Natural killer cell (primary cell): ENCODE measurements at regions not wholly inside any gene's neighbourhood (a gene's known extent, or its start where the extent isn't known, plus 50 kb on each side); places are given as distances from the start of the nearest gene placed in this dataset.

Experiments
- ATAC-seq, 3 donors: fragments of 150-1000 bp in 2 of 3; fragments of 200-7000 bp in 1 of 3; cut with Tn5 transposase; 1 replicate in 1 of 3; 2 replicates in 2 of 3; pipeline ENCODE4 v1.10.0; 2021; ENCODE audit warnings: mild to moderate bottlenecking in 2 of 3, moderate library complexity in 2 of 3
- DNase-seq, 2 donors: peaks; one replicate each; pipeline versions ENCODE4 v3.0.0 to v3.0.0-alpha.2; 2013 to 2021; ENCODE audit warnings: mixed read lengths in 1 of 2
- H3K27ac ChIP-seq: one replicate; pipeline ENCODE4 v1.5.1; 2013; ENCODE audit warnings: mild to moderate bottlenecking, low read length
- H3K27me3 ChIP-seq: one replicate; pipeline ENCODE4 v1.6.1; 2013; ENCODE audit warnings: low read length; ENCODE audit not compliant: control insufficient read depth, insufficient read depth
- H3K36me3 ChIP-seq: one replicate; pipeline ENCODE4 v1.6.1; 2013; ENCODE audit warnings: low read length; ENCODE audit not compliant: control insufficient read depth, insufficient read depth
- H3K4me1 ChIP-seq: one replicate; pipeline ENCODE4 v1.6.1; 2013; ENCODE audit warnings: low read length; ENCODE audit not compliant: control insufficient read depth, insufficient read depth
- H3K4me3 ChIP-seq: one replicate; pipeline ENCODE4 v1.5.1; 2013; ENCODE audit warnings: low read length
- H3K9me3 ChIP-seq: one replicate; pipeline ENCODE4 v1.6.1; 2013; ENCODE audit warnings: low read length; ENCODE audit not compliant: control insufficient read depth, insufficient read depth
- H3K27ac Mint-ChIP-seq, 2 donors: one replicate each; pipeline ENCODE4 v1.8.0; 2022; ENCODE audit warnings: mild to moderate bottlenecking in 2 of 2, mixed read lengths in 2 of 2, moderate library complexity in 1 of 2
- H3K27me3 Mint-ChIP-seq, 2 donors: one replicate each; pipeline ENCODE4 v1.8.0; 2022; ENCODE audit warnings: low read depth in 2 of 2, mixed read lengths in 2 of 2
- H3K36me3 Mint-ChIP-seq: one replicate; pipeline ENCODE4 v1.8.0; 2022; ENCODE audit warnings: mixed read lengths
- H3K4me1 Mint-ChIP-seq, 2 donors: one replicate each; pipeline ENCODE4 v1.8.0; 2022; ENCODE audit warnings: mixed read lengths in 2 of 2
- H3K4me3 Mint-ChIP-seq: one replicate; pipeline ENCODE4 v1.8.0; 2022; ENCODE audit warnings: mild to moderate bottlenecking, moderate library complexity, mixed read lengths
- H3K9me3 Mint-ChIP-seq, 2 donors: one replicate each; pipeline ENCODE4 v1.8.0; 2022; ENCODE audit warnings: mixed read lengths in 2 of 2
- WGBS: methylation state at CpG from one replicate; pipeline ENCODE4 v1.1.7; 2013; ENCODE audit warnings: missing lambda C conversion rate; ENCODE audit not compliant: insufficient coverage; 5-methylcytosine and 5-hydroxymethylcytosine counted together
- intact Hi-C: fragments of 100-400 bp; cut with micrococcal nuclease; formaldehyde crosslinking; loops from one replicate; pipeline ENCODE4 v1.14.2; 2022
- TF ChIP-seq, protein P1 (sequence below): fragments of 200-600 bp; IDR thresholded peaks from one replicate; pipeline ENCODE4 v1.8.0; 2022; ENCODE audit warnings: antibody characterized with exemption

DNA sequence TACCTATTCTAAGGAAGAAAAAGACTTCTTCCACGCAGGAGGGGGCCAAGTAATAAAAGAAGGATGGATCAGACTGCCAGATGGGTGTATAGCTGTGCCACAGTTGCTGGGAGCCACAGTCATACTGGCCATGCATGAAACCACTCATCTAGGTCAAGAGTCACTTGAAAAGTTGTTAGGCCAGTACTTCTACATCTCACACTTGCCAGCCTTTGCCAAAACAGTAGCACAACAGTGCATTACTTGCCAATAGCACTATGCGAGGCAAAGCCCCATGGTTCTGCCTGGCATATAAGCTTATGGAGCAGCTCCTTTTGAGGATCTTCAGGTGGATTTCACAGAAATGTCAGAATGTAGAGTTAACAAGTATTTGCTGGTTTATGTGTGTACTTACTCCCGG, 735.0 kb downstream of the NLGN4Y start:
- 73% methylated on average over 3 of the region's 3 CpGs for WGBS
- H3K27me3 ChIP-seq: no peaks in the 10 kb centered on the region
- no peak overlapping the region for H3K27ac Mint-ChIP-seq

DNA sequence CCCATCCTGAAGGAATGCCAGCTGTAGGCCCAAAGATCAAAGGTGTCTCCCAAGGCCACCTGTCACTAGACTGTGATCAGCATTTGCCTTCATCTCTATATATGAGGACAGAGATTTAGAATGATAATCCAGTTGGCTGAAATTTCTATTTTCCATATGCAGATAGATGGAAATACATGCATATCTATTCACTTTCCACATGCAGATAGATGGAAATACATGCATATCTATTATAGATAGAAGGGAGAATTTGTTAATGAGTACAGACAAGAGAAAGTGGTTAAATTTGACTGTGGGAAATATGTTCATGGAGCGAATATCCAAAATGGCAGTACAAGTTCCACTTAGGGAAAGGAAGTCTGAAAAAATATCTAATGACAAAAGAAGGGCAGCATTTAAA, 762.2 kb downstream of the NLGN4Y start:
- Histone ChIP-seq H3K27ac (no peak overlapping the region), H3K27me3 (no peaks in the 10 kb centered on the region), H3K4me3 (no peak overlapping the region), H3K36me3 (no peaks in the 10 kb centered on the region), H3K4me1 (no peaks in the 10 kb centered on the region), H3K9me3 (no peaks in the 10 kb centered on the region)
- ATAC-seq: no peak
- 80% methylated on average over 1 of the region's 1 CpG for WGBS
- no peak overlapping the region for H3K27ac Mint-ChIP-seq
- TF ChIP-seq, protein P1, sequence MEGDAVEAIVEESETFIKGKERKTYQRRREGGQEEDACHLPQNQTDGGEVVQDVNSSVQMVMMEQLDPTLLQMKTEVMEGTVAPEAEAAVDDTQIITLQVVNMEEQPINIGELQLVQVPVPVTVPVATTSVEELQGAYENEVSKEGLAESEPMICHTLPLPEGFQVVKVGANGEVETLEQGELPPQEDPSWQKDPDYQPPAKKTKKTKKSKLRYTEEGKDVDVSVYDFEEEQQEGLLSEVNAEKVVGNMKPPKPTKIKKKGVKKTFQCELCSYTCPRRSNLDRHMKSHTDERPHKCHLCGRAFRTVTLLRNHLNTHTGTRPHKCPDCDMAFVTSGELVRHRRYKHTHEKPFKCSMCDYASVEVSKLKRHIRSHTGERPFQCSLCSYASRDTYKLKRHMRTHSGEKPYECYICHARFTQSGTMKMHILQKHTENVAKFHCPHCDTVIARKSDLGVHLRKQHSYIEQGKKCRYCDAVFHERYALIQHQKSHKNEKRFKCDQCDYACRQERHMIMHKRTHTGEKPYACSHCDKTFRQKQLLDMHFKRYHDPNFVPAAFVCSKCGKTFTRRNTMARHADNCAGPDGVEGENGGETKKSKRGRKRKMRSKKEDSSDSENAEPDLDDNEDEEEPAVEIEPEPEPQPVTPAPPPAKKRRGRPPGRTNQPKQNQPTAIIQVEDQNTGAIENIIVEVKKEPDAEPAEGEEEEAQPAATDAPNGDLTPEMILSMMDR: no peak
- no peak for DNase-seq
- intact Hi-C loops: no loop called here
- H3K36me3 Mint-ChIP-seq: no peaks in the 10 kb centered on the region
- H3K9me3 Mint-ChIP-seq: peaks cover 0 to 4% of the 10 kb centered on the region in 2 donors
- no peaks in the 10 kb centered on the region for H3K27me3 Mint-ChIP-seq
- H3K4me1 Mint-ChIP-seq: no peaks in the 10 kb centered on the region
- H3K4me3 Mint-ChIP-seq: no peak overlapping the region

More for the DNA sequence above, 735.0 kb downstream of the NLGN4Y start:
- H3K4me3 Mint-ChIP-seq: no peak overlapping the region
- Histone ChIP-seq H3K27ac (no peak overlapping the region), H3K36me3 (no peaks in the 10 kb centered on the region), H3K9me3 (no peaks in the 10 kb centered on the region), H3K4me1 (no peaks in the 10 kb centered on the region), H3K4me3 (no peak overlapping the region)
- H3K27me3 Mint-ChIP-seq: no peaks in the 10 kb centered on the region
- intact Hi-C loops: no loop called here
- no peaks in the 10 kb centered on the region for H3K4me1 Mint-ChIP-seq
- ATAC-seq: no peak
- no peaks in the 10 kb centered on the region for H3K36me3 Mint-ChIP-seq
- TF ChIP-seq, protein P1: no peak
- no peak for DNase-seq
- no peaks in the 10 kb centered on the region for H3K9me3 Mint-ChIP-seq

DNA sequence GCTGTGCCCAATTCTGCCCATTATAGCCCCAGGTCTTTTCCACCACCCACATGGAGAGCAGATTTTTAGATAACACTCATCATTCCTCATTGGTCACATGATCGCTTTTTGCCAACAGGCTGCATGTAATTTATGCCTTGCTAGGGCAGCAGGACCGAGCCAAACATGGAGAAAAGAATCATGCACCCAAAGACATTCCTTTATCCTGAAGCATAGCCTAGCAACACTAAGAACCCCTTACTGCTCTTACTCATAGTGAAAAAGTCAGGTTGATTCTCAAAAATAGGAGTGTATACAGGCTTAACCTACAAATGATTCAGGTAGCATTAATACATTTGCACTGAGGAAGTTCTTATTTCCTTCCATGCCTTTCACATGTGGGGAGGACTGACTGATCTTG, 765.5 kb downstream of the NLGN4Y start:
- DNase-seq: no peak
- Histone ChIP-seq H3K4me3 (no peak overlapping the region), H3K27me3 (no peaks in the 10 kb centered on the region), H3K4me1 (no peaks in the 10 kb centered on the region), H3K9me3 (no peaks in the 10 kb centered on the region), H3K36me3 (no peaks in the 10 kb centered on the region), H3K27ac (no peak overlapping the region)
- Mint-ChIP-seq H3K4me1 (no peaks in the 10 kb centered on the region), H3K27ac (no peak overlapping the region), H3K4me3 (no peak overlapping the region), H3K27me3 (no peaks in the 10 kb centered on the region), H3K36me3 (no peaks in the 10 kb centered on the region), H3K9me3 (peaks cover 0 to 4% of the 10 kb centered on the region in 2 donors)
- 63% methylated on average over 2 of the region's 2 CpGs for WGBS
- intact Hi-C loops: no loop called here
- no peak for ATAC-seq
- TF ChIP-seq, protein P1: no peak

DNA sequence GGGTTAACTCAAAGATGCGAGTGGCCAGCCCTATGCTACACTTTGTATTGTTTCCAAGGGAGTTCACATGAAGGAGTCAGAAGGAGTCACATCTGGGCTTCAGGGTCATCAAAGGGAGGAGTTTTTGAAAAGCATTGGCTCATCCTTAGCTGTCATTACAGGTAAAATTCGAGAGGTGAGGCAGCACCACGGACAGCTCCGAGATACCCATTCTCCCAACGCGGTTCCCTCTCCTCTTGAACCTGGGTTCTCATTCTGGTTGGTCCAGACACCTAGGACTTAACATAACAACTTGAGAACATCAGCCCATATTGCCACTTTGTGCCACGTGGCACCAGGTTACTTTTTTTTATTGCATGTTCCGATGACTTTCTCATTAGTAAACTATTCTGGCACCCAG, 768.6 kb downstream of the NLGN4Y start:
- H3K9me3 ChIP-seq: no peaks in the 10 kb centered on the region
- TF ChIP-seq, protein P1: no peak
- H3K9me3 Mint-ChIP-seq: peaks cover 0 to 4% of the 10 kb centered on the region in 2 donors
- no peak overlapping the region for H3K4me3 ChIP-seq
- H3K27me3 Mint-ChIP-seq: no peaks in the 10 kb centered on the region
- no peaks in the 10 kb centered on the region for H3K36me3 ChIP-seq
- H3K4me1 Mint-ChIP-seq: no peaks in the 10 kb centered on the region
- H3K27me3 ChIP-seq: no peaks in the 10 kb centered on the region
- H3K27ac Mint-ChIP-seq: no peak overlapping the region
- H3K36me3 Mint-ChIP-seq: no peaks in the 10 kb centered on the region
- ATAC-seq (no peak), DNase-seq (no peak)
- intact Hi-C loops: no loop called here
- 68% methylated on average over 8 of the region's 8 CpGs for WGBS
- no peak overlapping the region for H3K27ac ChIP-seq
- H3K4me1 ChIP-seq: no peaks in the 10 kb centered on the region
- no peak overlapping the region for H3K4me3 Mint-ChIP-seq
